Psoas muscle (tissue), 7 donors: ENCODE measurements at regions not wholly inside any gene's neighbourhood (a gene's known extent, or its start where the extent isn't known, plus 50 kb on each side); places are given as distances from the start of the nearest gene placed in this dataset.

ENCODE experiments used
- ATAC-seq, 4 donors: fragments of 200-7000 bp; cut with Tn5 transposase; one replicate each; pipeline ENCODE4 v1.9.1; 2020; ENCODE audit warnings: moderate library complexity in 3 of 4, mild to moderate bottlenecking in 2 of 4
- DNase-seq, 2 donors: peaks; one replicate each; pipeline ENCODE4 v3.0.0-alpha.2; 2020
- H3K27ac ChIP-seq: fragments of 200-600 bp; one replicate; pipeline ENCODE4 v1.8.0; 2022
- H3K27me3 ChIP-seq, 3 donors: fragments of 200-600 bp in 1 of 3; one replicate each; pipeline versions ENCODE4 v1.6.1 to v1.8.0; 2013 to 2022; ENCODE audit warnings: low read length in 2 of 3, mild to moderate bottlenecking in 2 of 3, moderate library complexity in 1 of 3; ENCODE audit not compliant: insufficient read depth in 3 of 3
- H3K36me3 ChIP-seq, 2 donors: fragments of 200-600 bp in 1 of 2; one replicate each; pipeline versions ENCODE4 v1.6.1 to v1.8.0; 2013 to 2022; ENCODE audit warnings: low read depth in 1 of 2, mild to moderate bottlenecking in 1 of 2, moderate library complexity in 1 of 2; ENCODE audit not compliant: insufficient read depth in 1 of 2
- H3K4me1 ChIP-seq: fragments of 200-600 bp; one replicate; pipeline ENCODE4 v1.8.0; 2022
- H3K4me3 ChIP-seq: fragments of 200-600 bp; one replicate; pipeline ENCODE4 v1.8.0; 2022; ENCODE audit warnings: mild to moderate bottlenecking
- H3K9me3 ChIP-seq: fragments of 200-600 bp; one replicate; pipeline ENCODE4 v1.8.0; 2022
- CTCF ChIP-seq: fragments of 200-600 bp; IDR thresholded peaks from one replicate; pipeline ENCODE4 v1.8.0; 2022; ENCODE audit warnings: antibody characterized with exemption
- WGBS, 3 donors: extraction: QIAGEN DNeasy Blood & Tissue Kit; methylation state at CpG; one replicate each; pipeline versions ENCODE4 v1.1.6 to v1.1.7; 2013; 5-methylcytosine and 5-hydroxymethylcytosine counted together
- intact Hi-C, 2 donors: fragments of 100-400 bp; cut with DNase I; formaldehyde crosslinking; loops; one replicate each; pipeline versions ENCODE4 v1.11.0 to v1.14.2; 2022
- donor health status: healthy with polysubstance abuse.
- donor health status: DM: no; HTN: no; CAD: no; lungs with moderate emphysema.
- donor health status: Bipolar disorder and iron deficiency.
- donor health status: healthy.
- donor health status: DM: yes; HTN: yes; CAD: no.
- donor health status: DM: no; HTN: no; CAD: no.
- donor health status: DM: yes; HTN: yes; CAD: no.

- H3K4me1 ChIP-seq = no peaks in the 10 kb centered on the region
- H3K4me3 ChIP-seq = no peak overlapping the region
- no peak overlapping the region for H3K27ac ChIP-seq
- H3K27me3 ChIP-seq = no peaks in the 10 kb centered on the region
- ATAC-seq = no peak
- no peaks in the 10 kb centered on the region for H3K36me3 ChIP-seq
- H3K9me3 ChIP-seq = no peaks in the 10 kb centered on the region
- TF ChIP-seq CTCF = no peak
- no peak for DNase-seq
- intact Hi-C loops = no loop called here
- 60 to 64% (median 63%) methylated on average over 4 of the region's 4 CpGs for WGBS, 3 donors
Observed at GRCh38 chr10:53091574-53091973, 319.0 kb upstream of the MBL2 start.

GRCh38 chr10:53088961-53089360 is 316.4 kb upstream of the MBL2 start:
- 36 to 81% (median 64%) methylated on average over 1 of the region's 1 CpG for WGBS, 3 donors

GRCh38 chr10:53079283-53079682 is 306.7 kb upstream of the MBL2 start:
- Histone ChIP-seq H3K27me3 (no peaks in the 10 kb centered on the region), H3K36me3 (no peaks in the 10 kb centered on the region), H3K27ac (no peak overlapping the region), H3K4me1 (no peaks in the 10 kb centered on the region), H3K4me3 (no peak overlapping the region), H3K9me3 (no peaks in the 10 kb centered on the region)
- DNase-seq = no peak
- 29 to 34% (median 34%) methylated on average over 3 of the region's 3 CpGs for WGBS, 3 donors
- no peak for ATAC-seq
- intact Hi-C loops = no loop called here
- no peak for TF ChIP-seq CTCF

More at GRCh38 chr10:53088961-53089360, 316.4 kb upstream of the MBL2 start:
- intact Hi-C loops = no loop called here
- Histone ChIP-seq H3K36me3 (no peaks in the 10 kb centered on the region), H3K27ac (no peak overlapping the region), H3K4me3 (no peak overlapping the region), H3K27me3 (no peaks in the 10 kb centered on the region), H3K9me3 (no peaks in the 10 kb centered on the region), H3K4me1 (no peaks in the 10 kb centered on the region)
- ATAC-seq (no peak), DNase-seq (no peak)
- no peak for TF ChIP-seq CTCF

GRCh38 chr10:53076948-53077347 is 304.4 kb upstream of the MBL2 start:
- Histone ChIP-seq H3K4me1 (no peaks in the 10 kb centered on the region), H3K27me3 (no peaks in the 10 kb centered on the region), H3K9me3 (no peaks in the 10 kb centered on the region), H3K36me3 (no peaks in the 10 kb centered on the region), H3K4me3 (no peak overlapping the region), H3K27ac (no peak overlapping the region)
- no peak for TF ChIP-seq CTCF
- WGBS, 3 donors = 79 to 89% (median 80%) methylated on average over 2 of the region's 2 CpGs
- intact Hi-C loops = no loop called here
- ATAC-seq = no peak
- DNase-seq = no peak

GRCh38 chr10:53075469-53075868 is 302.9 kb upstream of the MBL2 start:
- Histone ChIP-seq H3K9me3 (no peaks in the 10 kb centered on the region), H3K4me1 (no peaks in the 10 kb centered on the region), H3K27me3 (no peaks in the 10 kb centered on the region), H3K36me3 (no peaks in the 10 kb centered on the region), H3K27ac (no peak overlapping the region), H3K4me3 (no peak overlapping the region)
- no peak for TF ChIP-seq CTCF
- intact Hi-C loops = no loop called here
- no peak for ATAC-seq
- 79 to 85% (median 84%) methylated on average over 1 of the region's 1 CpG for WGBS, 3 donors
- DNase-seq = no peak
